ENCODE measurements at regions not wholly inside any gene's neighbourhood (a gene's known extent, or its start where the extent isn't known, plus 50 kb on each side); places are given as distances from the start of the nearest gene placed in this dataset.

GRCh38 chr3:73927203-73927570 lies 302.4 kb upstream of the PDZRN3 start:
- no peak for TF ChIP-seq POU2F2 (IDR thresholded peaks at IDR 0.05; ENCODE audit: borderline replicate concordance, low read depth, low read length)
- TF ChIP-seq, protein P1, sequence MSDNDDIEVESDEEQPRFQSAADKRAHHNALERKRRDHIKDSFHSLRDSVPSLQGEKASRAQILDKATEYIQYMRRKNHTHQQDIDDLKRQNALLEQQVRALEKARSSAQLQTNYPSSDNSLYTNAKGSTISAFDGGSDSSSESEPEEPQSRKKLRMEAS (IDR thresholded peaks at IDR 0.05; ENCODE audit: low read depth, low read length), result no peak
- no peak for TF ChIP-seq FOXM1 (IDR thresholded peaks at IDR 0.05; ENCODE audit: low read depth, low read length)
- TF ChIP-seq NR2C2 (IDR thresholded peaks at IDR 0.05; ENCODE audit: borderline replicate concordance, control insufficient read depth, insufficient read length, low read depth), result no peak
- no peak for TF ChIP-seq IKZF2 (IDR thresholded peaks at IDR 0.05)
- TF ChIP-seq EZH2 (IDR thresholded peaks at IDR 0.05; ENCODE audit: borderline replicate concordance, control insufficient read depth, low read depth, low read length), result no peak
- TF ChIP-seq POLR2AphosphoS5 (IDR thresholded peaks at IDR 0.05; ENCODE audit: low read length), result no peak
- TF ChIP-seq SREBF2 (IDR thresholded peaks at IDR 0.05; ENCODE audit: low read length), result no peak
- no peak for TF ChIP-seq CBX5 (IDR thresholded peaks at IDR 0.05; ENCODE audit: low read depth)
- TF ChIP-seq JUNB (IDR thresholded peaks at IDR 0.05), result no peak
- no peak for TF ChIP-seq MLLT1 (IDR thresholded peaks at IDR 0.05)
- TF ChIP-seq MYC (IDR thresholded peaks at IDR 0.05; ENCODE audit: insufficient read depth, insufficient read length, insufficient replicate concordance, low read length, severe bottlenecking), result no peak
- TF ChIP-seq POLR2A (IDR thresholded peaks at IDR 0.05; ENCODE audit: low read depth, low read length), result no peak
- no peak for TF ChIP-seq HCFC1 (IDR thresholded peaks at IDR 0.05; ENCODE audit: low read length)

Data from GM12878 (cell line).